ENCODE measurements at regions not wholly inside any gene's neighbourhood (a gene's known extent, or its start where the extent isn't known, plus 50 kb on each side); places are given as distances from the start of the nearest gene placed in this dataset.
"Not testable (repeated sequence)": the region's sequence is repeated elsewhere in the genome, so short reads cannot be mapped to it uniquely, and the experiment has no call there.

DNA sequence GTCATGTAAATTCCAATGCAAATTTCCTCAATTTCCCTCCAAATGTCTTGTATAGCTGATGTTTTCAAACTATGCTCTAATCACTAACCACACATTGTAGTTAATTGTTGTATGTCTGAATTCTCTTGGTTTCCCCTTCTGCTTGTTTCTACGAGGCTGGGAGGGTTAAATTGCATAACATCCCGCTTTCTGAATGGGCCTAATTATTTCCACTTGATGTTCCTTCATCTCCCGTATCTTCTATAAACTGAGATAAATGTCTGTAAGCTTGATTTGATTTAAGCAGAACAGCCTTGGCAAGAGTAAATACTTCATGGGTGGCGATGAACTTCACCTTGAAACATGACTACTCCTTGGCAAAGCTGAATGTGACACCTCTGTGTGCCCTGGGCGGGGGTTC is 72.2 kb downstream of the SERINC2 start:
- DNase-seq (ENCODE audit: low spot score) = no peak

DNA sequence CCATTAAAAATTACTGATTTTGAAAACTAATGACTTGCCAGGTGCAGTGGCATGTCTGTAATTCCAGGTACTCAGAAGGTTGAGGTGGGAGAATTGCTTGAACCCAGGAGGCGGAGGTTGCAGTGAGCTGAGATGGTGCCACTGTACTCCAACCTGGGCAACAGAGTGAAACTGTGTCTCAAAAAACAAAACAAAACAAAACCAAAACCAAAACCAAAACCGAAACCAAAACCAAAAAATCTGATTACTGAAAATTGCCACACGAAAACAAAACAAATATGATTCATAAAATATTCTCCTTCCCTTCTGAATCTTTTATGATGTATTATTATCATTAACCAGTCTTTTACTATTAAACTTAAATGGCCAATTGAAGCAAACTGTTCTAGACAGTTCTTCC is 74.1 kb downstream of the SERINC2 start:
- no peak for DNase-seq (ENCODE audit: low spot score)

DNA sequence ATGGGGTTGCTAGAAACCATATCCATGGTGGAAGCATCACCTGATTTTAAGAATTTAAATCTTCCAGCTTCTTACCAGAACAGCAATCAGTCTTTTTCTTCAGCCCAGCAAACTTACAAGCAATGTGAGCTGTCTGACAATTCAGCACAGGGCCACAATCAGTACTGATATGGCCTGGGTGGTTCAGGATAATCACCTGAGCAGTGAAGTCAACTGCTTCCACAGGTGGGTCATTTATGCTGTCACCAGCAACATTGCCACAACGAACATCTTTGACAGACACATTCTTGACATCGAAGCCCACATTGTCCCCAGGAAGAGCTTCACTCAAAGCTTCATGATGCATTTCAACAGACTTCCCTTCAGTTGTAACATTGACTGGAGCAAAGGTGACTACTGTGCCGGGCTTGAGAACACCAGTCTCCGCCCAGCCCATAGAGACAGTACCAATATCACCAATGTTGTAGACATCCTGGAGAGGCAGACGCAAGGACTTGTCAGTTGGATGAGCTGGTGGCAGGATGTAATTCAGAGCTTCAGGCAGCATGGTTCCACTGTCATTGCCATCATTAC is 74.8 kb downstream of the SERINC2 start:
- DNase-seq (ENCODE audit: low spot score) = no peak

DNA sequence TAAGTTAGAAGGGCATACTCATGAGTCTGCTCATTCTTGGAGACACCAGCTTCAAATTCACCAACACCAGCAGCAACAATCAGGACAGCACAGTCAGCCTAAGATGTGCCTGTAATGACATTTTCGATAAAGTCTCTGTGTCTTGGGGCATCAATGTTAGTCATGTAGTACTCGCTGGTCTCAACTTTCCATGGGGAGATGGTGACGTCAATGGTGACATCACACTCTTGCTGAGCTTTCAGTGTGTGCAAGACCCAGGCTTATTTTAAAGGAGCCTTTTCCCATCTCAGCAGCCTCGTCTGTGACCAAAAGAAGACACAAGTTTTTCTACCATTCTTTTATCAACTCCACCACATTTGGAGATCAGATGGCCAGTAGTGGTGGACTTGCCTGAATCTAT is 75.5 kb downstream of the SERINC2 start:
- DNase-seq (ENCODE audit: low spot score) = no peak

DNA sequence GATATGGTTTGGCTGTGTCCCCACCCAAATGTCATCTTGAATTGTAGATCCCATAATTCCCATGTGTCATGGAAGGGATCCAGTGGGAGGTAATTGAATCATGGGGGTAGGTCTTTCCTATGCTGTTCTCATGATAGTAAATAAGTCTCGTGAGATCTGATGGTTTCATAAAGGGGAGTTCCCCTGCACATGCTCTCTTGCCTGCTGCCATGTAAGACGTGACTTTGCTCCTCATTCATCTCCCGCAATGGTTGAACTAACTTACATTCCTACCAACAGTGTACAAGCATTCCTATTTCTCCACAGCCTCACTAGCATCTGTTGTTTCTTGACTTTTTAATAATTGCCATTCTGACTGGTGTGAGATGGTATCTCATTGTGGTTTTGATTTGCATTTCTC is 76.6 kb downstream of the SERINC2 start:
- not testable (repeated sequence) for DNase-seq (ENCODE audit: low spot score)

DNA sequence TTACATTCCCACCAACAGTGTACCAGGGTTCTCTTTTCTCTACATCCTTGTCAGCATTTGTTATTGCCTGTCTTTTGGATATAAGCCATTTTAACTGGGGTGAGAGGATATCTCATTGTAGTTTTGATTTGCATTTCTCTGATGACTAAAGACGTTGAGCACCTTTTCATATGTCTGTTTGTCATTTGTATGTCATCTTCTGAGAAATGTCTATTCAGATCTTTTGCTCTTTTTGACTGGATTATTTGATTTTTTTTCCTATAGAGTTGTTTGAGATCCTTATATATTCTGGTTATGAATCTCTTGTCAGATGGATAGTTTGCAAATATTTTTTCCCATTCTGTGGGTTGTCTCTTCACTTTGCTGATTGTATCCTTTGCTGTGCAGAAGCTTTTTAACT is 77.6 kb downstream of the SERINC2 start:
- DNase-seq (ENCODE audit: low spot score) = not testable (repeated sequence)

DNA sequence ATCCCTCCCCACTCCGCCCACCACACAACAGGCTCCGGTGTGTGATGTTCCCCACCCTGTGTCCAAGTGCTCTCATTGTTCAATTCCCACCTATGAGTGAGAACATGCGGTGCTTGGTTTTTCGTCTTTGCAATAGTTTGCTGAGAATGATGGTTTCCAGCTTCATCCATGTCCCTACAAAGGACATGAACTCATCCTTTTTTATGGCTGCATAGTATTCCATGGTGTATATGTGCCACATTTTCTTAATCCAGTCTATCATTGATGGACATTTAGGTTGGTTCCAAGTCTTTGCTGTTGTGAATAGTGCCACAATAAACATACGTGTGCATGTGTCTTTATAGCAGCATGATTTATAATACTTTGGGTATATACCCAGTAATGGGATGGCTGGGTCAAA is 81.0 kb upstream of the TINAGL1 start:
- DNase-seq (ENCODE audit: low spot score) = not testable (repeated sequence)

DNA sequence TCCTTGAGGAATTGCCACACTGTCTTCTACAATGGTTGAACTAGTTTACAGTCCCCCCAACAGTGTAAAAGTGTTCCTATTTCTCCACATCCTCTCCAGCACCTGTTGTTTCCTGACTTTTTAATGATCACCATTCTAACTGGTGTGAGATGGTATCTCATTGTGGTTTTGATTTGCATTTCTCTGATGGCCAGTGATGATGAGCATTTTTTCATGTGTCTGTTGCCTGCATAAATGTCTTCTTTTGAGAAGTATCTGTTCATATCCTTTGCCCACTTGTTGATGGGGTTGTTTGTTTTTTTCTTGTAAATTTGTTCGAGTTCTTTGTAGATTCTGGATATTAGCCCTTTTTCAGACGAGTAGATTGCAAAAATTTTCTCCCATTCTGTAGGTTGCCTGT is 80.5 kb upstream of the TINAGL1 start:
- DNase-seq (ENCODE audit: low spot score) = not testable (repeated sequence)

DNA sequence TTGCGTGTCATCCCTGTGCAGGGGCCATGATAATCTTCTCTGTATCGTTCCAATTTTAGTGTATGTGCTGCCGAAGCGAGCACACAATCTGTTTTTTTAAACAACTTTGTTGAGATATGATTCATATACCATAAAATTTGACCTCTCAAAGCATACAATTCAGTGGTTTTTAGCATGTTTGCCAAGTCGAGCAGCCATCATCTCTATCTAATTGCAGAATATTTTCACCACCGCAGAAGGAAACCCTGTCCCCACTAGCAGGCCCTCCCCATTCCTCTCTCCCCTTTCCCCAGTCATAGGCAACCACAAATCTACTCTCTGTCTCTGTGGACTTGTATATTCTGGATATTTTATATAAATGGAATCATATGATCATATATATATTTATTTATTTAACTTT is 78.7 kb upstream of the TINAGL1 start:
- DNase-seq (ENCODE audit: low spot score) = no peak

DNA sequence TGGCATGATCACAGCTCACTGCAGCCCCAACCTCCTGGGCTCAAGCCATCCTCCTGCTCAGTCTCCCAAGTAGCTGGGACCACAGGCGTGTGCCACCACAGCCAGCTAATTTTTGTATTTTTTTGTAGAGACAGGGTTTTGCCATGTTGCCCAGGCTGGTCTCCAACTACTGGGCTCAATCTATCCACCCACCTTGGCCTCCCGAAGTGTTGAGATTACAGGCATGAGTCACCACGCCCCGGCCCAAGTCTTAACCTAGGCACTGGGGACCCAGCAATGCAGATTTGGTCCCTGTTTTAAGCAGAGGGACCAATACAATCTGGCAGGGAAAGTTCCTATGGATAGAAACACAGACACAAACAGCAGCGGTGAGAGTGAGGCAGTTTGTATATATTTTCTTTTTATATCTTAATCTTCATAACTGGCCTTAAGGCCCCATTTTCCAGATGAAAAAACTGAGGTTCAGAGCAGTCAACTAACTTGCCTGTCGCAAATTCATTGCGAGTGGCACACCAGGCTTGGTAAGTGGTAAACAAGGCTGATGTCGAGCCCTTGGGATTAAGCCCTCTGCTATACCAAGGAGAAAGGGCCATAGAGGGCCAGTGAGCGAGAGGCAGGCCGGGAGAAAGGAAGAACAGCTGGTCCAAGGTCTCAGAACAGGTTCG is 77.8 kb upstream of the TINAGL1 start:
- no peak for DNase-seq (ENCODE audit: low spot score)

DNA sequence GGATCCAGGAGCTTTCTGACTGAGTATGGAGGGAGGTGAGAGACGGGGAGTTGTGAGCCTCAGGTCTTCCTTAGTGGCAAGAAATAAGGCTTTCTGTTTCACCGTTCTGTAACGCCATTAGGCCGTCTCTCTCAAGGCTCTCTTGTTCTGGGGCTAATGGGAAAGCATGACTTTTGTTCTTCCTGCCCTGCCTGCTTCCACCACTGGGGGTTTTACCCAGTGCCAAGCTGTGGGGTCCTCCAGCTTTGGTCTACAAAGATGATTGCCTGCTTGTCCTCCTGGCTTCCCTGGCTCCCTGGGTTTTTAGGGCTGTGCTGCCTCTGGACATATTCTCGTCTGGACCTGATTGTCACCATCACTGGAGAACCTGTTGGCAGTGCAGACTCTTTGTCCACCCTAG is 74.8 kb upstream of the TINAGL1 start:
- DNase-seq (ENCODE audit: low spot score) = no peak

DNA sequence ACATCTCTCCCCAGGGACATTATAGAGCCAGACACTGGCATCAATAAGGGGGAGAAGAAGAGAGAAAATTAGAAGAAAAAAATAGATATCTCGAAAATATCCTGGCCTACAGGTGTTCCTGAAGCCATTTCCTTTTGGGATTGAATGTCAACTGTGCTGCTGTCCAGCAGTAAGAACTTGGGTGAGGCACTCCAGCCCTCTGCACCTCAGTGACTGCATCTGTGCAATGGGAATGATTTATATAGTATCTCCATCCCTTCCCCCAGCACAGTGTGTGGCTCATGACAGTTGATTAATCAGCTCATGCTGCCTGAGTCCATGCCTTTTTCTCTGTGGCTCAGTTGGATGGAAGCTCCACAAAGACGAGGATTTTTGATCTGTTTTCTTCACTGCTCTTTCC is 74.1 kb upstream of the TINAGL1 start:
- no peak for DNase-seq (ENCODE audit: low spot score)

DNA sequence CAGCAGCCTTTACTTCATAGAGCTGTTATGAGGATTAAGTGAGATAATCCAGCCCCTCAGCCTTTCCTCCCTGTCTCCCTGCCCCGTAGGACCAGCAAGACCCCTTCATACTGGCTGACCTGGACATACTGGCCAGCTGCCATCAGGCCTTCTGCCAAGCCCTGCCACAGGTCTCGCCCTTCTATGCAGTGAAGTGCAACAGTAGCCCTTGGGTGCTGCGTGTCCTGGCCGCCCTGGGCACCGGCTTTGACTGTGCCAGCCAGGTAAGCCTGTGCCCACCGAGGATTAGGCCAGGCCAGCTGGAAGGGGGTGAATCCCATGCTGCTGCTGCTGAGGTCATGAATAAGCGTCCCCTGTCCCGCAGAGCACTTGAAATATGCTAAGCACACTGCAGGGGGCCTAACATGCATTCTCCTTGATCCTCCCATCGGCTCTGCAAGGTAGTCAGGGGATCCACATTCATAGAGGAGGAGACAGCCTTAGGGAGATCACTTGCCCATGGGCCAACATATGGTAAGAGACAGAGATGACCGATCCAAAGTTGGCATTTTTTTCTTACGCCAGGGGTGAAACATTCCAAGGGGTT is 73.3 kb upstream of the TINAGL1 start:
- no peak for DNase-seq (ENCODE audit: low spot score)

DNA sequence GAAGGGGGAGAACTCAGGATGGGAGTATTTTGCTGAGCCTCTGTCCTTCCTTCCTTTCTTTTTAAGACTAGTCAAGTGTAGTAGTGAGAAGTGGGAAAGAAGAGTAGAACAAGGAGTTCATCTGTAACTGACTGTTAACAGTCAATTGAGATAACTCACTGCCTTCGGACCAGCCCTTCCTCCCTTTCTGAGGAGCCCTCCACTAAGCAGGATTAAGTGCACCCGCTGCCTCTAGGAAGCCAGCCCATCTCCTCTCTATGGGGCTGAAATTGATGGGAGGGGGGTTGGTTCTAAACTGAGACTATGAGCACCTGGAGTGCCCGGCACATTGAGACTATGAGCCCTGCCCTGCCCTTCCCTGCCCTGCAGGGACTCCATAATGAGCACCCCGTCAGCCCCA is 72.7 kb upstream of the TINAGL1 start:
- DNase-seq (ENCODE audit: low spot score) = no peak

DNA sequence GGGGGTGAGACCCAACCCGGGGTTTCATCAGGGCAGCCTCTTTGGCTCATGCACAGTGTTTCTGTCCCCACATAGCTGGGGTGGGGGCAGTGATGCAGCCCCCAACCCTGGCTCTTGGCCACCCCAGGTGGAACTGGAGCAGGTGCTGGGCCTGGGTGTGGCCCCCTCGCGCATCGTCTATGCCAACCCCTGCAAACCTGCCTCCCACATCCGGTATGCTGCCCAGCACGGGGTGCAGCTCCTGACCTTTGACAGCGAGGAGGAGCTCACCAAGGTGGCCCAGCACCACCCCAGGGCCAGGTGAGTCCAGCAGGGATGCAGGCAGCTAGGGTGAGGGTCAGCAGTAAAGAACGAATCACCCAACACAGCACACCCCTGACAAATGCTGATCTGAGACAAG is 72.3 kb upstream of the TINAGL1 start:
- no peak for DNase-seq (ENCODE audit: low spot score)

DNA sequence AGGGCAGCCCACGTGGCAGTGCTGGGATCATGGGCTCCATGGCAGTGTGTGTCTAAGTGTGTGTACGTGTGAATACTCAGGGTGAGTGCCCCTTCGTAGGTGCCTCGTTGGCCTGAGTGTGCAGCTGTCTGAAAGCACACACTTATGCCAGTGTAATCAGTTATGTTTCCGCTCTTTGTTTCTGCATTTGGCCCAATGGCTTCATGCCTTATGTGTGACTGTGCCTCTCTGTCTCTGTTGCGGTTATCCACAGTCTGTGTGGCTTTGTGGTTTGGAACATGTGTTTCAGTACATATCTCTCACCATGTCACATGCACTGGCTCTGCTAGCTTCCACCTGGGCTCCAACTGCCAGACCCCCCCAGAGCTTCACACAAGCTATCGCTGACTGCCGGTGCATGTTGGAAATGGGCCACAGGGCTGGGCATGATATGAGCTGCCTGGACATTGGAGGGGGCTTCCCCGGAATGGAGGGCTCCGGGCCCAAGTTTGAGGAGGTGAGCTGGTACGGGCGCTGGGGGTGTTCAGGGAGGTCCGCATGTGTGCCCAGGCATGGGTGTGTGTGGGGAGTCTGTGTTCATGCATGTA is 70.3 kb upstream of the TINAGL1 start:
- DNase-seq (ENCODE audit: low spot score) = no peak

DNA sequence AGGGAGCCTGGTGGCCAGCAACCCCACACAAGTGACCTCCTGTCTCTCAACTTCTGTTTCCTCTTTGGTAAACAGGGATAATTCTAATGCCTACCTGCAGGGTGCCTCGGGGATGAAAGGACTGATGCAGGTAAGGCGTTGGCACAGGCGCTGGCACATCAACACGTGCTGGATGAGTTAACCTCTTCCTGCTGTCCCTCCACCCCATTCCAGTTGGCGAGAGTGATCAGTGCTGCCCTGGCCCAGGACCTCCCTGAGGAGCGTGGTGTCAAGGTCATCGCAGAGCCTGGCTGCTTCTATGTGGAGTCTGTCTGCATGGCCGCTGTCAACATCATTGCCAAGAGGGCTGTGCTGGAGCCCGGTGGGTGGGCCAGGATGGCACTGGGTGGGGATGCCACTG is 69.1 kb upstream of the TINAGL1 start:
- no peak for DNase-seq (ENCODE audit: low spot score)

DNA sequence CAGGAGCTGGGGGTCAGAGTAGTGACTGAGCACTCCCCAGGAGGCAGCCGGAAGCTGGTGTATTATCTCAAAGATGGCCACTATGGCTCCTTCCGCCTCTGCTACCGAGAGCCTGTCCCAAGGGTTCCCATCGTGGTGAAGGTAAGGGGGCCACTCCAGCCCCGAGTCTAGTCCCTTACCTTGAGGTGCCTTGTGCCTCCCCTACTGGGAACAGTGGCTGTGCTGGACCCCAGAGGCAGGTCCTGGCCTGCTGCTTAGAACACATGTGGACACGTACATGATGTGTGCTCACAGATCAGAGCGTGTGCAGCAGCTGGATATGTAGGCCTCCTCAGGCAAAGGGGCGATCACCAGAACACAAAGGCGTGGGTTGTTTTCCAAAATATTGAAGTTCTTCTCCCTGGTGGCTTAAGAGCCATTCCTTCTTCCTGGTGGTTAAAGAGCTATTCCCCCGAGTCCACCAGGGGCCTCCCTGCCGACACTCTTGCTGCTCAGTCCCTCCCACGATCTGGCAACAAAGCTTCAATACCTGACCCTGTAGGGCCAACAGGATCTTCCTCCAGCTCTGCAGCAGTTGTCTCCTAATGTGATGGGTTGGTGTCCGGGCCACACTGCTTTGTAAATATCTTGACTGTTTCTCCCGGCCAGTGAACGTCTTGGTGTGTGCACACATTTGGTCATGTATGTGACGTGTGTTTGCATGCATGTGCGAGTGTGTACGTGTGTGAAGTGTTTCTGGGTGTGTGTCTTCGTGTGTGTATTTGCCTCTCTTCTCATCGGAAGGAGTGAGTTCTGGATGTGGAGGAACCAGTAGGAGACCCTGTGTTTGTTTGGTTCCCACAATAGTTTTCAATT is 68.4 kb upstream of the TINAGL1 start:
- DNase-seq (ENCODE audit: low spot score) = no peak

DNA sequence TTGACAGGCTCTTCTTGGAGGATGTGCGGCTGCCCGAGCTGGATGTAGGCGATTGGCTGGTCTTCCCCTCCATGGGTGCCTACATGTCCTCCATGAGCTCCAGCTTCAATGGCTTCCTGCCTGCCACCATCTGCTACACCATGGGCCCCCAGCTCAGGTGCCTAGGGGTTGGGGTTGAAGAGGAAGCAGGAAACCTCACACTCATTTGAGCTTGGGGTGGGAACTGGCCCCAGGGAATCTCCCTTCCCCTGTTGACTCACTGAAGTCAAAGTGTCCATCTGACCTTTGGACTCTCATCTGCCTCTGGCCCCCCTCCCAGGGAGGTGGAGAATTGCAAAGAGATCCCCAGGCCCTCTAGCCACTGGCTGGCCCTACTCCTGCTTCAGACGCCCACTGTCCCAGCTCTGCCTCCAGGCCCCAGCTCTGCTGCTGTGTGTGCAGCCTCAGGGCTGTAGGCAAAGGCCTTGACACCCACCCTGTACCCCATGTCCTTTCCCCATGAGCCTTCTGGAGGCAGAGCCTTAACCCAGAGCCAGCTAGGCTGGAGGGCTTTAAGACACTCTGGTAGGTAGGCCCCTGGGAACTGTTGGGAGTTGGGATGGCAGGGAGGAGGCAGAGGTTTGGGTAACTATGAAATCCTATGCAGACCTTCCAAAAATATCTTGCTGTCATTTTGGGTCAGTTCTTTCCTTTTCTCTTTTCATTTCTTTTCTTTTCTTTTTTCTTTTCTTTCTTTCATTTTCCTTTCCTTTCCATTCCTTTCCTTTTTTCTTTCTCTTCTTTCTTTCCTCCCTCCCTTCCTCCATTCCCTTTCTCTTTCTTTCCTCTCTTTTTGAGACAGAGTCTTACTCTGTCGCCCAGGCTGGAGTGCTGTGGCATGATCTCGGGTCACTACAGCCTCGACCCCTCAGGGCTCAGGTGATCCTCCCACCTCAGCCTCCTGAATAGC is 66.9 kb upstream of the TINAGL1 start:
- no peak for DNase-seq (ENCODE audit: low spot score)

DNA sequence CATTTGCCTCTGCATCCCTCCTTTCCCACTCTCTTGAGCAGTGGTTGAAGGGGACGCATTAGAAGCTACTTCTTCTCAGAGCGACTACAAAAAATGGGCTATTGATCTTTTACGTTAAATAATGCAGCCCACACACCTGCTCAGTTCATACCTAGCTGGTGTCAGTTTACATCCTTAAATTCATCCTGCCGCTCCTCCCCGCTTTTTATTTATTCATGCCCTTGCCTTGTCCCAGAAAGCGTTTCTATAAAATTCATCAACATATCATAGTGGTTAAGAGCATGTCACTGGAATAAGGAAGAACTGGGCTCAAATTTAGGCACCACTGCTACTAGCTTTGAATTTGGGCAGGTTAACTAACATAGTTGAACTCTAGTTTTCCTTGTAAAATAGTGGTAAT is 66.0 kb upstream of the TINAGL1 start:
- no peak for DNase-seq (ENCODE audit: low spot score)

Data from umbilical cord (tissue), 1 donor.